Kasumi-1 (cell line): ENCODE measurements at regions not wholly inside any gene's neighbourhood (a gene's known extent, or its start where the extent isn't known, plus 50 kb on each side); places are given as distances from the start of the nearest gene placed in this dataset.

ENCODE experiments used
- DNase-seq, 2 experiments: peaks; one replicate each; lab custom pipeline; 2025; lab: John Stamatoyannopoulos, UW

- no peak for DNase-seq
Observed at GRCh38 chr7:18243731-18244130, 216.1 kb upstream of the PRPS1L1 start.

GRCh38 chr7:18250133-18250532 is 222.5 kb upstream of the PRPS1L1 start:
- no peak for DNase-seq

GRCh38 chr7:18257711-18258110 is 230.1 kb upstream of the PRPS1L1 start:
- no peak for DNase-seq

- DNase-seq, result peak; percentile 6
Observed at GRCh38 chr7:18262058-18262457, 233.5 kb upstream of the HDAC9 start.

- no peak for DNase-seq
Observed at GRCh38 chr7:18265611-18266281, 229.8 kb upstream of the HDAC9 start.

- no peak for DNase-seq
Observed at GRCh38 chr7:18268571-18268970, 227.0 kb upstream of the HDAC9 start.

GRCh38 chr7:18276380-18276779 is 219.2 kb upstream of the HDAC9 start:
- no peak for DNase-seq

GRCh38 chr7:18278316-18278715 is 217.2 kb upstream of the HDAC9 start:
- DNase-seq, result no peak

GRCh38 chr7:18283045-18283444 is 212.5 kb upstream of the HDAC9 start:
- peak; percentile 26 to 28 for DNase-seq

GRCh38 chr7:18287482-18287881 is 208.1 kb upstream of the HDAC9 start:
- no peak for DNase-seq

- no peak for DNase-seq
Observed at GRCh38 chr7:18288322-18289037, 207.1 kb upstream of the HDAC9 start.

- DNase-seq, result no peak
Observed at GRCh38 chr7:18289788-18290187, 205.8 kb upstream of the HDAC9 start.

- peak; percentile 41 to 52 for DNase-seq
Observed at GRCh38 chr7:18290223-18290622, 205.3 kb upstream of the HDAC9 start.

GRCh38 chr7:18290865-18291264 is 204.7 kb upstream of the HDAC9 start:
- no peak for DNase-seq

- DNase-seq, result no peak
Observed at GRCh38 chr7:18292584-18292983, 203.0 kb upstream of the HDAC9 start.

- DNase-seq, result no peak
Observed at GRCh38 chr7:18293759-18294158, 201.8 kb upstream of the HDAC9 start.

GRCh38 chr7:18294411-18294810 is 201.1 kb upstream of the HDAC9 start:
- DNase-seq, result no peak

GRCh38 chr7:18295781-18296423 is 199.6 kb upstream of the HDAC9 start:
- DNase-seq, result peak; percentile 7 to 14

GRCh38 chr7:18302097-18302496 is 193.5 kb upstream of the HDAC9 start:
- DNase-seq, result no peak

GRCh38 chr7:18305866-18306265 is 189.7 kb upstream of the HDAC9 start:
- no peak for DNase-seq

- DNase-seq, result no peak
Observed at GRCh38 chr7:18306696-18307095, 188.9 kb upstream of the HDAC9 start.

GRCh38 chr7:18308938-18309337 is 186.6 kb upstream of the HDAC9 start:
- no peak for DNase-seq

GRCh38 chr7:18312482-18312881 is 183.1 kb upstream of the HDAC9 start:
- DNase-seq, result no peak
